ENCODE measurements at regions not wholly inside any gene's neighbourhood (a gene's known extent, or its start where the extent isn't known, plus 50 kb on each side); places are given as distances from the start of the nearest gene placed in this dataset.

DNA sequence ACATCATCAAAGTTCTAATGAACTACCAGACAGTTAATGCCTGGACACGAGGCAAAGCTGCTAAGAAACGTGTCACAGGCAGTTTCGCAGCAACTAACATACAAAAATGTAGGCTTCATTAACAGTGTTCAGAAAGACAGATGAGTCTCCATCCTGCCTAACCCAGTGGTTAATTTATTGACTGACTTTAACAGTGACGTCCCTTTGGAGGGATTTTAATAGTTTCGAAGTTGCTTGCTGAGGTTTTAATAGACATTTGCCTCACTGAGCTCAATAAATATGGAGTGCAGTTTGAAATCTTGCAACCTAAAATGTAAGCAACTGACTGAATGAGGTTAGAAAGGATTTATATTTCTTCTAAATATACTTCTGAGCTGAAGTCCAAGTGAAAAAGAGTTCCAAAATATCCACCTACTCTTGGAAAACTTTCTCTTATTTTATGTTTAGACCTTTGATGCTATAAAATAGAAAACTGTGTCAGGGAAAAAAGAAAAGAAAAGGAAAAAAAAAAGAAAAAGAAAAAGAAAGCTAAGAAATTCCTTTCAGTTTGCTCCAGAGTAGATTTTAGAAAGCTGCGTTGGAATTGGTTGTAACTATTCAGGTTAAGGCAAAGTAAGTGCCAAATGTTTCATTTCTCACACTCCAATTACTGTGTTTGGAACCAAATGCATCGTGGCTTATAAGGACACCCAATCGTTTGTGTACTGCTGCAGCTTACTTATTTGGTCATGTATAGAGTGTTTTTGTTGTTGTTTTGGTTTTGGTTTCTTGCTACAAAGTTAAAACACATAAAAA is 2016.6 kb downstream of the MAT2B start:
- no peaks in the 10 kb centered on the region for H3K9me3 ChIP-seq (ENCODE audit: control insufficient read depth in 3 of 3, low read length in 3 of 3)
- no peak overlapping the region for H3K4me3 ChIP-seq (ENCODE audit: low read length in 3 of 3)
- no peaks in the 10 kb centered on the region for H3K4me1 ChIP-seq (ENCODE audit: control insufficient read depth in 3 of 3, insufficient read depth in 3 of 3, low read length in 3 of 3)
- no peaks in the 10 kb centered on the region for H3K27me3 ChIP-seq (ENCODE audit: control insufficient read depth in 3 of 3, insufficient read depth in 3 of 3, low read length in 3 of 3)
- no peak overlapping the region for H3K9ac ChIP-seq (ENCODE audit: low read depth in 1 of 3, low read length in 3 of 3)
- no peak overlapping the region for H3K27ac ChIP-seq (ENCODE audit: low read depth, low read length)
- H3K36me3 ChIP-seq (ENCODE audit: control insufficient read depth in 3 of 3, insufficient read depth in 3 of 3, low read length in 3 of 3): no peaks in the 10 kb centered on the region

GRCh38 chr5:165525271-165525670 is 2019.9 kb downstream of the MAT2B start:
- Histone ChIP-seq H3K9me3 (ENCODE audit: control insufficient read depth in 3 of 3, low read length in 3 of 3) (peaks cover 0 to 4% (median 0%) of the 10 kb centered on the region in 3 donors), H3K4me1 (ENCODE audit: control insufficient read depth in 3 of 3, insufficient read depth in 3 of 3, low read length in 3 of 3) (no peaks in the 10 kb centered on the region), H3K27me3 (ENCODE audit: control insufficient read depth in 3 of 3, insufficient read depth in 3 of 3, low read length in 3 of 3) (no peaks in the 10 kb centered on the region), H3K9ac (ENCODE audit: low read depth in 1 of 3, low read length in 3 of 3) (no peak overlapping the region), H3K4me3 (ENCODE audit: low read length in 3 of 3) (no peak overlapping the region), H3K36me3 (ENCODE audit: control insufficient read depth in 3 of 3, insufficient read depth in 3 of 3, low read length in 3 of 3) (no peaks in the 10 kb centered on the region), H3K27ac (ENCODE audit: low read depth, low read length) (no peak overlapping the region)

GRCh38 chr5:165526357-165526756 is 2020.9 kb downstream of the MAT2B start:
- Histone ChIP-seq H3K27me3 (ENCODE audit: control insufficient read depth in 3 of 3, insufficient read depth in 3 of 3, low read length in 3 of 3) (no peaks in the 10 kb centered on the region), H3K9me3 (ENCODE audit: control insufficient read depth in 3 of 3, low read length in 3 of 3) (peaks cover 0 to 4% (median 0%) of the 10 kb centered on the region in 3 donors)

DNA sequence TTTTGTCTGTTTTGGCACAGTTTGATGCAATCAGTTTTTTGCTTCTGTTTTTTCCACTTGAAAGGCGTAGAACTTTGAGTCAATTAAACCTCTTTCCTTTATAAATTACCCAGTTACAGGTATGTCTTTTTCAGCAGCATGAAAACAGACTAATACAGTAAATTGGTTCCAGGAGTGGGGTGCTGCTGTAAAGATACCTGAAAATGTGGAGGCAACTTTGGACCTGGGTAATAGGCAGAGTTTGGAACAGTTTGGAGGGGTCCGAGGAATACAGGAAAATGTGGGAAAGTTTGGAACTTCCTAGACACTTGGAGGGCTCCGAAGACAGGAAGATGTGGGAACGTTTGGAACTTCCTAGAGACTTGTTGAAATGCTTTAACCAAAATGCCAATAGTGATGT is 2022.2 kb downstream of the MAT2B start:
- Histone ChIP-seq H3K4me3 (ENCODE audit: low read length in 3 of 3) (no peak overlapping the region), H3K9ac (ENCODE audit: low read depth in 1 of 3, low read length in 3 of 3) (no peak overlapping the region), H3K4me1 (ENCODE audit: control insufficient read depth in 3 of 3, insufficient read depth in 3 of 3, low read length in 3 of 3) (no peaks in the 10 kb centered on the region), H3K36me3 (ENCODE audit: control insufficient read depth in 3 of 3, insufficient read depth in 3 of 3, low read length in 3 of 3) (no peaks in the 10 kb centered on the region), H3K27me3 (ENCODE audit: control insufficient read depth in 3 of 3, insufficient read depth in 3 of 3, low read length in 3 of 3) (no peaks in the 10 kb centered on the region), H3K27ac (ENCODE audit: low read depth, low read length) (no peak overlapping the region), H3K9me3 (ENCODE audit: control insufficient read depth in 3 of 3, low read length in 3 of 3) (peaks cover 0 to 4% (median 0%) of the 10 kb centered on the region in 3 donors)

More at GRCh38 chr5:165526357-165526756, 2020.9 kb downstream of the MAT2B start:
- no peaks in the 10 kb centered on the region for H3K36me3 ChIP-seq (ENCODE audit: control insufficient read depth in 3 of 3, insufficient read depth in 3 of 3, low read length in 3 of 3)
- H3K4me1 ChIP-seq (ENCODE audit: control insufficient read depth in 3 of 3, insufficient read depth in 3 of 3, low read length in 3 of 3): no peaks in the 10 kb centered on the region
- no peak overlapping the region for H3K4me3 ChIP-seq (ENCODE audit: low read length in 3 of 3)
- no peak overlapping the region for H3K9ac ChIP-seq (ENCODE audit: low read depth in 1 of 3, low read length in 3 of 3)
- no peak overlapping the region for H3K27ac ChIP-seq (ENCODE audit: low read depth, low read length)

DNA sequence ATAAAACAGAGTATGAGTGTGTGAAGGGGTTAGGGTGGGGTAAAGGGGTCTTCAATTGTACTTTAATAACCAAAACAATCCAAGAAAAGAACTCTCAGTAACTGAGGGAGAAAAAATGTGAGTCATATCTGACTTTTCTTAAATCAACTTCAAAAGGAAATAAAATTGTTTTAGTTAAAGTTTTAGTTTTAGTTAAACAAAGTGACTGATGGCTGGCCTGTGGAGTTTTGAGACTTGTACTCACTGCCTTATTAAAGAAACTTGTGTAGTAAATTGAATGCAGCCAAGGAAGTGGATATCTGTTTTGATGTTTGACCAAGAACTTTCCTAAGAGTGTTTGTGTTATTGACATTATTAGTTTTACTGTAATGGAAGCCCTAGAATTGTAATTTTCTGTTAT is 2032.6 kb downstream of the MAT2B start:
- Histone ChIP-seq H3K27me3 (ENCODE audit: control insufficient read depth in 3 of 3, insufficient read depth in 3 of 3, low read length in 3 of 3) (no peaks in the 10 kb centered on the region), H3K36me3 (ENCODE audit: control insufficient read depth in 3 of 3, insufficient read depth in 3 of 3, low read length in 3 of 3) (no peaks in the 10 kb centered on the region), H3K4me3 (ENCODE audit: low read length in 3 of 3) (no peak overlapping the region), H3K4me1 (ENCODE audit: control insufficient read depth in 3 of 3, insufficient read depth in 3 of 3, low read length in 3 of 3) (no peaks in the 10 kb centered on the region), H3K27ac (ENCODE audit: low read depth, low read length) (no peak overlapping the region), H3K9ac (ENCODE audit: low read depth in 1 of 3, low read length in 3 of 3) (no peak overlapping the region), H3K9me3 (ENCODE audit: control insufficient read depth in 3 of 3, low read length in 3 of 3) (peaks cover 0 to 3% (median 0%) of the 10 kb centered on the region in 3 donors)

DNA sequence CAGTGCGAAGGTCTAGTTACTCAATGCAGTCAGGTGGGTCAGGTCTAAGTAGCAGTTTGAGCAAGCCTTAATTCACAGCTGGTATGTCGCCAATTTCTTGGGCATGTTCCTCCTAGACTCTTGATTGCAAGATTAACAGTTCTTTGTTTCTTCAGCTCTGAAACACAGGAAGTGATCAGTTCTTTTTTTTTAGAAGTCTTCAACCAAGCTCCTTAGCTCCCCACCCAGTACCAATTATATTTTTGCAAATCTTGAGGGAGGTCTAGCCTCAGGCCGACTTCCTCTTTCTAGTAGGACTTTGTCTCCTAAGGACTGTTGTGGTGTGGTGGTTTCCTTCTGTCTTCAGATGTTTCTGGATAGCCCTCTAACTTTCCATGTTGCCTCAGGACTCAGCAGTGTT is 2054.2 kb downstream of the MAT2B start:
- no peaks in the 10 kb centered on the region for H3K9me3 ChIP-seq (ENCODE audit: control insufficient read depth in 3 of 3, low read length in 3 of 3)
- no peaks in the 10 kb centered on the region for H3K4me1 ChIP-seq (ENCODE audit: control insufficient read depth in 3 of 3, insufficient read depth in 3 of 3, low read length in 3 of 3)
- no peak overlapping the region for H3K4me3 ChIP-seq (ENCODE audit: low read length in 3 of 3)
- no peaks in the 10 kb centered on the region for H3K27me3 ChIP-seq (ENCODE audit: control insufficient read depth in 3 of 3, insufficient read depth in 3 of 3, low read length in 3 of 3)
- no peaks in the 10 kb centered on the region for H3K36me3 ChIP-seq (ENCODE audit: control insufficient read depth in 3 of 3, insufficient read depth in 3 of 3, low read length in 3 of 3)
- H3K9ac ChIP-seq (ENCODE audit: low read depth in 1 of 3, low read length in 3 of 3): no peak overlapping the region
- no peak overlapping the region for H3K27ac ChIP-seq (ENCODE audit: low read depth, low read length)

GRCh38 chr5:165560648-165561047 is 2055.2 kb downstream of the MAT2B start:
- H3K27me3 ChIP-seq (ENCODE audit: control insufficient read depth in 3 of 3, insufficient read depth in 3 of 3, low read length in 3 of 3): no peaks in the 10 kb centered on the region
- H3K9ac ChIP-seq (ENCODE audit: low read depth in 1 of 3, low read length in 3 of 3): no peak overlapping the region
- no peaks in the 10 kb centered on the region for H3K9me3 ChIP-seq (ENCODE audit: control insufficient read depth in 3 of 3, low read length in 3 of 3)
- H3K36me3 ChIP-seq (ENCODE audit: control insufficient read depth in 3 of 3, insufficient read depth in 3 of 3, low read length in 3 of 3): no peaks in the 10 kb centered on the region
- H3K4me3 ChIP-seq (ENCODE audit: low read length in 3 of 3): no peak overlapping the region
- H3K27ac ChIP-seq (ENCODE audit: low read depth, low read length): no peak overlapping the region
- H3K4me1 ChIP-seq (ENCODE audit: control insufficient read depth in 3 of 3, insufficient read depth in 3 of 3, low read length in 3 of 3): no peaks in the 10 kb centered on the region

GRCh38 chr5:165565911-165566310 is 2060.5 kb downstream of the MAT2B start:
- no peaks in the 10 kb centered on the region for H3K9me3 ChIP-seq (ENCODE audit: control insufficient read depth in 3 of 3, low read length in 3 of 3)
- H3K9ac ChIP-seq (ENCODE audit: low read depth in 1 of 3, low read length in 3 of 3): no peak overlapping the region
- H3K27ac ChIP-seq (ENCODE audit: low read depth, low read length): no peak overlapping the region
- H3K4me3 ChIP-seq (ENCODE audit: low read length in 3 of 3): no peak overlapping the region
- no peaks in the 10 kb centered on the region for H3K27me3 ChIP-seq (ENCODE audit: control insufficient read depth in 3 of 3, insufficient read depth in 3 of 3, low read length in 3 of 3)
- no peaks in the 10 kb centered on the region for H3K4me1 ChIP-seq (ENCODE audit: control insufficient read depth in 3 of 3, insufficient read depth in 3 of 3, low read length in 3 of 3)
- H3K36me3 ChIP-seq (ENCODE audit: control insufficient read depth in 3 of 3, insufficient read depth in 3 of 3, low read length in 3 of 3): no peaks in the 10 kb centered on the region

GRCh38 chr5:165569551-165569950 is 2064.1 kb downstream of the MAT2B start:
- no peak overlapping the region for H3K9ac ChIP-seq (ENCODE audit: low read depth in 1 of 3, low read length in 3 of 3)
- no peak overlapping the region for H3K4me3 ChIP-seq (ENCODE audit: low read length in 3 of 3)
- H3K9me3 ChIP-seq (ENCODE audit: control insufficient read depth in 3 of 3, low read length in 3 of 3): no peaks in the 10 kb centered on the region
- no peaks in the 10 kb centered on the region for H3K36me3 ChIP-seq (ENCODE audit: control insufficient read depth in 3 of 3, insufficient read depth in 3 of 3, low read length in 3 of 3)
- no peaks in the 10 kb centered on the region for H3K27me3 ChIP-seq (ENCODE audit: control insufficient read depth in 3 of 3, insufficient read depth in 3 of 3, low read length in 3 of 3)
- no peak overlapping the region for H3K27ac ChIP-seq (ENCODE audit: low read depth, low read length)
- H3K4me1 ChIP-seq (ENCODE audit: control insufficient read depth in 3 of 3, insufficient read depth in 3 of 3, low read length in 3 of 3): no peaks in the 10 kb centered on the region

DNA sequence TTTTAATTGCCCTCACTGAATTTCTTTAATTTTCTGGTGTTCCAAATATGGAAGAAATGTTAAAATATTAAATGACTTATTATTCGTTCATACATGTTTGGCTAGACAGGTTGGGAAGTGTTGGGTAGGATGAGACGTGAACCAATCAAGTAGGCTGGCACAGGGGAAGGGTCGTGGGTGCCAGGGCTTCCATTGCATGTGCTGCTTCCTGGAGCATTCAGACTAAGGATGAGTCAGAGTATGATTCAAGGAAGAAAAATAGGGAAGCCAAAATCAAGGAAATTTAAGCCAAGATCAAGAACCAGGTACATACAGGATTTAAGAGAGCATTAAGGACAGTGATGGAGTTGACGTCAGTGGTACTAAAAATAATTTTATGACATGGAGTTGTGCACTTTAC is 2068.0 kb downstream of the MAT2B start:
- no peak overlapping the region for H3K27ac ChIP-seq (ENCODE audit: low read depth, low read length)
- no peaks in the 10 kb centered on the region for H3K4me1 ChIP-seq (ENCODE audit: control insufficient read depth in 3 of 3, insufficient read depth in 3 of 3, low read length in 3 of 3)
- H3K9ac ChIP-seq (ENCODE audit: low read depth in 1 of 3, low read length in 3 of 3): no peak overlapping the region
- H3K36me3 ChIP-seq (ENCODE audit: control insufficient read depth in 3 of 3, insufficient read depth in 3 of 3, low read length in 3 of 3): no peaks in the 10 kb centered on the region
- H3K9me3 ChIP-seq (ENCODE audit: control insufficient read depth in 3 of 3, low read length in 3 of 3): no peaks in the 10 kb centered on the region
- no peak overlapping the region for H3K4me3 ChIP-seq (ENCODE audit: low read length in 3 of 3)
- no peaks in the 10 kb centered on the region for H3K27me3 ChIP-seq (ENCODE audit: control insufficient read depth in 3 of 3, insufficient read depth in 3 of 3, low read length in 3 of 3)

Data from skeletal muscle tissue (tissue), 3 donors.